Neural cell (in vitro differentiated cells): ENCODE measurements at regions not wholly inside any gene's neighbourhood (a gene's known extent, or its start where the extent isn't known, plus 50 kb on each side); places are given as distances from the start of the nearest gene placed in this dataset.

Experiments used
- H2AFZ ChIP-seq: fragments of 200-600, 300-800 bp; sonication (generic), shearing (Covaris generic); 2 replicates; pipeline ENCODE4 v1.6.0; 2014; ENCODE audit warnings: low read depth, mild to moderate bottlenecking, antibody characterized with exemption, low read length, moderate library complexity
- H3F3A ChIP-seq: fragments of 200-600 bp; shearing (Covaris generic); 2 replicates; pipeline ENCODE4 v1.6.1; 2016; ENCODE audit warnings: mild to moderate bottlenecking, moderate library complexity, mixed read lengths, antibody characterized with exemption, low read length; ENCODE audit not compliant: insufficient read depth, poor library complexity, severe bottlenecking
- H3K27ac ChIP-seq: fragments of 200-600, 300-800 bp; sonication (generic), shearing (Covaris generic); 2 replicates; pipeline ENCODE4 v1.5.1; 2014; ENCODE audit warnings: mild to moderate bottlenecking, low read length, moderate library complexity
- H3K27me3 ChIP-seq: fragments of 300-800, 200-600 bp; sonication (generic), shearing (Covaris generic); 2 replicates; pipeline ENCODE4 v1.6.0; 2014; ENCODE audit warnings: mild to moderate bottlenecking, low read depth, low read length, moderate library complexity; ENCODE audit not compliant: insufficient read depth
- H3K36me3 ChIP-seq: fragments of 300-800, 200-600 bp; sonication (generic), shearing (Covaris generic); 2 replicates; pipeline ENCODE4 v1.5.1; 2014; ENCODE audit warnings: mild to moderate bottlenecking, antibody characterized with exemption, low read length, moderate library complexity; ENCODE audit not compliant: insufficient read depth
- H3K4me2 ChIP-seq: fragments of 300-800, 200-600 bp; sonication (generic), shearing (Covaris generic); 2 replicates; pipeline ENCODE4 v1.6.0; 2014; ENCODE audit warnings: mild to moderate bottlenecking, low read length
- H3K4me3 ChIP-seq: fragments of 300-800, 200-600 bp; sonication (generic), shearing (Covaris generic); 2 replicates; pipeline ENCODE4 v1.5.1; 2014; ENCODE audit warnings: mild to moderate bottlenecking, low read length, moderate library complexity
- H3K79me2 ChIP-seq: fragments of 200-600 bp; shearing (Covaris generic); replicated peaks from 2 replicates; pipeline ENCODE4 v1.6.0; 2014; ENCODE audit warnings: mild to moderate bottlenecking, low read length, moderate library complexity; ENCODE audit not compliant: insufficient read depth
- H3K9ac ChIP-seq: fragments of 300-800, 200-600 bp; sonication (generic), shearing (Covaris generic); 2 replicates; pipeline ENCODE4 v1.6.1; 2016; ENCODE audit warnings: mild to moderate bottlenecking, low read length, mixed read lengths
- H3K9me2 ChIP-seq: fragments of 200-600 bp; shearing (Covaris generic); 2 replicates; pipeline ENCODE4 v1.6.1; 2016; ENCODE audit warnings: mild to moderate bottlenecking, low read length, mixed read lengths; ENCODE audit not compliant: insufficient read depth
- H3K9me3 ChIP-seq: fragments of 200-600, 300-800 bp; sonication (generic), shearing (Covaris generic); 2 replicates; pipeline ENCODE4 v1.6.1; 2016; ENCODE audit warnings: mild to moderate bottlenecking, mixed run types, low read length, moderate library complexity, mixed read lengths
- H4K20me1 ChIP-seq: fragments of 200-600 bp; shearing (Covaris generic); 2 replicates; pipeline ENCODE4 v1.6.1; 2016; ENCODE audit warnings: mild to moderate bottlenecking, mixed run types; ENCODE audit not compliant: insufficient read depth
- EP300 ChIP-seq: fragments of 450-650 bp; conservative IDR thresholded peaks from 2 replicates; pipeline ENCODE4 v1.6.1; 2014; ENCODE audit warnings: antibody characterized with exemption, mild to moderate bottlenecking, moderate library complexity; ENCODE audit not compliant: poor library complexity, severe bottlenecking
- EZH2 ChIP-seq: fragments of 200-600, 300-800 bp; shearing (Covaris generic), sonication (generic); IDR thresholded peaks from 2 replicates; pipeline ENCODE4 v1.6.1; 2014; ENCODE audit warnings: antibody characterized with exemption, low read length, borderline replicate concordance, mild to moderate bottlenecking; ENCODE audit not compliant: insufficient read depth, poor library complexity, severe bottlenecking
- MXI1 ChIP-seq: fragments of 450-650 bp; conservative IDR thresholded peaks from 2 replicates; pipeline ENCODE4 v1.6.1; 2014; ENCODE audit warnings: antibody characterized with exemption, mild to moderate bottlenecking; ENCODE audit not compliant: poor library complexity, severe bottlenecking
- POLR2AphosphoS5 ChIP-seq: IDR thresholded peaks from 2 replicates; pipeline ENCODE4 v1.6.1; 2012
- RAD21 ChIP-seq: fragments of 450-650 bp; conservative IDR thresholded peaks from 2 replicates; pipeline ENCODE4 v1.6.1; 2014; ENCODE audit warnings: antibody characterized with exemption, mild to moderate bottlenecking, moderate library complexity
- REST ChIP-seq: IDR thresholded peaks from 2 replicates; pipeline ENCODE4 v1.6.1; 2012; ENCODE audit warnings: borderline replicate concordance
- SMC3 ChIP-seq: fragments of 450-650 bp; conservative IDR thresholded peaks from 2 replicates; pipeline ENCODE4 v1.6.1; 2014; ENCODE audit warnings: antibody characterized with exemption, mild to moderate bottlenecking, moderate library complexity; ENCODE audit not compliant: poor library complexity
- TAF1 ChIP-seq: IDR thresholded peaks from 2 replicates; pipeline ENCODE4 v1.6.1; 2012; ENCODE audit warnings: low read depth
- TF ChIP-seq, protein P1 (sequence below): fragments of 450-650 bp; IDR thresholded peaks from 2 replicates; pipeline ENCODE4 v1.5.1; 2014; ENCODE audit warnings: antibody characterized with exemption, mild to moderate bottlenecking, moderate library complexity; ENCODE audit not compliant: poor library complexity, severe bottlenecking

DNA sequence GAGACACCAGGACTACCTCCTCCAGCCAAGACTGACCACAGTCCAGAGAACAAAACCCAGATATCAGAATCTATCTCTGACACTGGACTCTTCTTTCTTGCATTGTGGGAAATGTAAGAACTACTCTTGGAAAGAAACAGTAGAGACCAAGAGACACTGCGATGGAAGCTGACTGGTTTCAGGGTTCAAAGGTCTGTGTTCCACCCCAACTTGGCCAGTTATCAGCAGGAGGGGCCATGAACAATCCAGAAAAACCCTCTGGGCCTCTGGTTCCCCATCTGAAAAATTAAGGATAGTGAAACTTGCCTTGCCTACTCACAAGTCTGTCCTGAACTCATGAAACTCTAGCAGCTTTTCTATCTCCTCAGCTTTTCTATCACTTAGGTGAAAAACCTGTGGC, 166.5 kb downstream of the SUCLG1 start:
- H4K20me1 ChIP-seq: no peaks in the 10 kb centered on the region
- no peak overlapping the region for H3K4me2 ChIP-seq
- no peak for TF ChIP-seq EZH2
- TF ChIP-seq TAF1: no peak
- no peak for TF ChIP-seq POLR2AphosphoS5
- TF ChIP-seq SMC3: no peak
- TF ChIP-seq, protein P1, sequence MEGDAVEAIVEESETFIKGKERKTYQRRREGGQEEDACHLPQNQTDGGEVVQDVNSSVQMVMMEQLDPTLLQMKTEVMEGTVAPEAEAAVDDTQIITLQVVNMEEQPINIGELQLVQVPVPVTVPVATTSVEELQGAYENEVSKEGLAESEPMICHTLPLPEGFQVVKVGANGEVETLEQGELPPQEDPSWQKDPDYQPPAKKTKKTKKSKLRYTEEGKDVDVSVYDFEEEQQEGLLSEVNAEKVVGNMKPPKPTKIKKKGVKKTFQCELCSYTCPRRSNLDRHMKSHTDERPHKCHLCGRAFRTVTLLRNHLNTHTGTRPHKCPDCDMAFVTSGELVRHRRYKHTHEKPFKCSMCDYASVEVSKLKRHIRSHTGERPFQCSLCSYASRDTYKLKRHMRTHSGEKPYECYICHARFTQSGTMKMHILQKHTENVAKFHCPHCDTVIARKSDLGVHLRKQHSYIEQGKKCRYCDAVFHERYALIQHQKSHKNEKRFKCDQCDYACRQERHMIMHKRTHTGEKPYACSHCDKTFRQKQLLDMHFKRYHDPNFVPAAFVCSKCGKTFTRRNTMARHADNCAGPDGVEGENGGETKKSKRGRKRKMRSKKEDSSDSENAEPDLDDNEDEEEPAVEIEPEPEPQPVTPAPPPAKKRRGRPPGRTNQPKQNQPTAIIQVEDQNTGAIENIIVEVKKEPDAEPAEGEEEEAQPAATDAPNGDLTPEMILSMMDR: no peak
- TF ChIP-seq MXI1: no peak
- TF ChIP-seq EP300: no peak
- no peak for TF ChIP-seq RAD21
- TF ChIP-seq REST: no peak
- no peaks in the 10 kb centered on the region for H3F3A ChIP-seq
- no peaks in the 10 kb centered on the region for H3K36me3 ChIP-seq
- no peaks in the 10 kb centered on the region for H3K27me3 ChIP-seq
- no peak overlapping the region for H2AFZ ChIP-seq
- no peaks in the 10 kb centered on the region for H3K9me3 ChIP-seq
- H3K27ac ChIP-seq: no peak overlapping the region
- H3K9me2 ChIP-seq: no peaks in the 10 kb centered on the region
- no peak overlapping the region for H3K9ac ChIP-seq
- no peak overlapping the region for H3K4me3 ChIP-seq
- no peaks in the 10 kb centered on the region for H3K79me2 ChIP-seq

DNA sequence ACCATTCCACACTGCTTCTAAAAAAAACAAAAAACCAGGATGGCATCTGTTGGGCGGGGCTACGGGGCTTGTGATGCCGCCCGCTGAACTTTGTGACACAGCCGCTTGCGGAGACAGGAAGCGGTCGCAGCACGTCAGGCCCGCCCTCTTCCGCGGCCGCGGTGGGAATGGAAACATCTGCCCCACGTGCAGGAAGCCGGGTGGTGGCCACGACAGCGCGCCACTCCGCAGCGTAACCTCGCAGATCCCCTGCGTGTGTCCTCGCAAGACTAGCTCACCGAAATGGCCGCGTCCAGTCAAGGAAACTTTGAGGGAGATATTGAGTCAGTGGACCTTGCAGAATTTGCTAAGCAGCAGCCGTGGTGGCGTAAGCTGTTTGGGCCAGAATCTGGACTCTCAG, 168.5 kb downstream of the SUCLG1 start:
- Histone ChIP-seq H3K9ac (no peak overlapping the region), H3K79me2 (no peaks in the 10 kb centered on the region), H3K9me3 (no peaks in the 10 kb centered on the region), H3K27me3 (no peaks in the 10 kb centered on the region), H3K4me3 (no peak overlapping the region), H3K36me3 (no peaks in the 10 kb centered on the region), H3F3A (no peaks in the 10 kb centered on the region), H3K4me2 (no peak overlapping the region), H4K20me1 (no peaks in the 10 kb centered on the region), H2AFZ (no peak overlapping the region), H3K9me2 (no peaks in the 10 kb centered on the region), H3K27ac (no peak overlapping the region)
- TF ChIP-seq EP300 (no peak), RAD21 (no peak), SMC3 (no peak), TAF1 (no peak), REST (no peak), EZH2 (no peak), MXI1 (no peak), POLR2AphosphoS5 (no peak)
- TF ChIP-seq, protein P1: no peak
